Mucosa of descending colon (tissue), 3 donors: ENCODE measurements at regions not wholly inside any gene's neighbourhood (a gene's known extent, or its start where the extent isn't known, plus 50 kb on each side); places are given as distances from the start of the nearest gene placed in this dataset.

ENCODE experiments used
- ATAC-seq: fragments of 200-7000 bp; cut with Tn5 transposase; one replicate; pipeline ENCODE4 v1.9.1; 2020; ENCODE audit warnings: mild to moderate bottlenecking, moderate library complexity
- DNase-seq, 3 donors: peaks; one replicate each; pipeline ENCODE4 v3.0.0-alpha.2; 2020
- H3K36me3 ChIP-seq: fragments of 200-600 bp; one replicate; pipeline ENCODE4 v1.8.0; 2021; ENCODE audit warnings: low read depth, mild to moderate bottlenecking
- H3K4me1 ChIP-seq: fragments of 200-600 bp; one replicate; pipeline ENCODE4 v1.8.0; 2021; ENCODE audit warnings: low read depth, mild to moderate bottlenecking
- H3K4me3 ChIP-seq: fragments of 200-600 bp; one replicate; pipeline ENCODE4 v1.8.0; 2021; ENCODE audit warnings: mild to moderate bottlenecking
- H3K9me3 ChIP-seq: fragments of 200-600 bp; one replicate; pipeline ENCODE4 v1.8.0; 2021; ENCODE audit warnings: mild to moderate bottlenecking
- CTCF ChIP-seq: fragments of 200-600 bp; IDR thresholded peaks from one replicate; pipeline ENCODE4 v1.8.0; 2022; ENCODE audit warnings: antibody characterized with exemption, mild to moderate bottlenecking
- intact Hi-C, 2 donors: fragments of 100-400 bp; cut with DNase I in 1 of 2; cut with micrococcal nuclease in 1 of 2; formaldehyde crosslinking; loops; one replicate each; pipeline versions ENCODE4 v1.11.0 to v1.11.1; 2022; cut with DNase I, micrococcal nuclease
- donor health status: DM: no; HTN: no; CAD: no; lungs with moderate emphysema.
- donor health status: DM: no; HTN: no; CAD: no.
- donor health status: DM: no; HTN: yes; CAD: no.

GRCh38 chr2:84217456-84217855, 241.6 kb downstream of the SUCLG1 start:
- H3K4me1 ChIP-seq: no peaks in the 10 kb centered on the region
- no peaks in the 10 kb centered on the region for H3K9me3 ChIP-seq
- ATAC-seq (no peak), DNase-seq (no peak)
- H3K4me3 ChIP-seq: no peak overlapping the region
- TF ChIP-seq CTCF: no peak
- intact Hi-C loops: no loop called here
- H3K36me3 ChIP-seq: no peaks in the 10 kb centered on the region

GRCh38 chr2:84214455-84214854, 244.6 kb downstream of the SUCLG1 start:
- H3K9me3 ChIP-seq: no peaks in the 10 kb centered on the region
- no peak for DNase-seq
- H3K4me3 ChIP-seq: no peak overlapping the region
- ATAC-seq: no peak
- no peaks in the 10 kb centered on the region for H3K4me1 ChIP-seq
- no peak for TF ChIP-seq CTCF
- no peaks in the 10 kb centered on the region for H3K36me3 ChIP-seq
- intact Hi-C loops: no loop called here

- H3K36me3 ChIP-seq: no peaks in the 10 kb centered on the region
- H3K4me1 ChIP-seq: no peaks in the 10 kb centered on the region
- no peak for TF ChIP-seq CTCF
- no peak overlapping the region for H3K4me3 ChIP-seq
- intact Hi-C loops: no loop called here
- no peaks in the 10 kb centered on the region for H3K9me3 ChIP-seq
- no peak for DNase-seq
- no peak for ATAC-seq
Observed at GRCh38 chr2:84212611-84213314, 246.3 kb downstream of the SUCLG1 start.

GRCh38 chr2:84209941-84210340, 249.1 kb downstream of the SUCLG1 start:
- DNase-seq (no peak), ATAC-seq (no peak)
- intact Hi-C loops: no loop called here
- no peak for TF ChIP-seq CTCF
- H3K4me3 ChIP-seq: no peak overlapping the region
- no peaks in the 10 kb centered on the region for H3K9me3 ChIP-seq
- no peaks in the 10 kb centered on the region for H3K4me1 ChIP-seq
- no peaks in the 10 kb centered on the region for H3K36me3 ChIP-seq

GRCh38 chr2:84204995-84205394, 254.1 kb downstream of the SUCLG1 start:
- intact Hi-C loops: no loop called here
- TF ChIP-seq CTCF: no peak
- Histone ChIP-seq H3K36me3 (no peaks in the 10 kb centered on the region), H3K9me3 (no peaks in the 10 kb centered on the region), H3K4me1 (no peaks in the 10 kb centered on the region), H3K4me3 (no peak overlapping the region)
- DNase-seq (no peak), ATAC-seq (no peak)

- intact Hi-C loops: no loop called here
- DNase-seq: no peak
Observed at GRCh38 chr2:84202166-84202565, 256.9 kb downstream of the SUCLG1 start.

More at GRCh38 chr2:84202166-84202565, 256.9 kb downstream of the SUCLG1 start:
- H3K4me3 ChIP-seq: no peak overlapping the region
- TF ChIP-seq CTCF: no peak
- H3K36me3 ChIP-seq: no peaks in the 10 kb centered on the region
- ATAC-seq: no peak
- no peaks in the 10 kb centered on the region for H3K4me1 ChIP-seq
- no peaks in the 10 kb centered on the region for H3K9me3 ChIP-seq
